ENCODE measurements at regions not wholly inside any gene's neighbourhood (a gene's known extent, or its start where the extent isn't known, plus 50 kb on each side); places are given as distances from the start of the nearest gene placed in this dataset.

DNA sequence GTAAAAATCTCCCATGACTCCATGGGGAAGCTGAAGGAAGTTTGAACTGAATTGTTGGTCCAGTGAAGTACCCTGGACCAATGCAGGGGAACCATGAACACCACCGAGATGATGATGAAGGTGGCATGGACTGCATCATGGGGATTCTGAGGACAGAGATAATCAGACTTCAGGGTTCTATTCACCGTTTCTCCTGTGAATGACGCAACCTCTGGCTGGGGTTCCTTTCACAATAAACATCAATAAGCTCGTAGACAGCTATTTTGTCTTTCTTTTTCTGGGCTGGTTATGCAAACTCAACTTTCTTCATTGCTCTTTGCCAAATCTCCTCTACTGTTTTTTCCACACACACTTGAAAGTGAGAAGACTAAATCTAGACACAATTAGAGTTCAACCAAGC lies 87.9 kb upstream of the NKX2-2 start:
- Histone ChIP-seq H3K56ac (ENCODE audit: extremely low read depth, insufficient read depth, low read length) (no peak overlapping the region), H2AFZ (replicated peaks; ENCODE audit: low read length, poor library complexity) (no peak overlapping the region), H2BK15ac (ENCODE audit: low read depth, low read length) (no peak overlapping the region), H3K9me3 (ENCODE audit: control insufficient read depth, insufficient read depth, low read length) (peaks cover 2% of the 10 kb centered on the region), H3K18ac (ENCODE audit: low read depth, low read length) (no peak overlapping the region), H3K79me1 (ENCODE audit: low read depth in 1 of 2, low read length in 2 of 2) (no peaks in the 10 kb centered on the region), H2AK9ac (replicated peaks; ENCODE audit: low read depth, low read length, poor library complexity) (no peak overlapping the region), H3K36me3 (ENCODE audit: control insufficient read depth, insufficient read depth, low read length) (no peaks in the 10 kb centered on the region), H2BK120ac (ENCODE audit: low read depth, low read length) (no peak overlapping the region), H3K4ac (ENCODE audit: low read depth, low read length) (no peak overlapping the region), H2BK20ac (ENCODE audit: low read depth, low read length) (no peak overlapping the region), H3K9ac (ENCODE audit: low read depth, low read length) (no peak overlapping the region), H3K4me2 (ENCODE audit: low read depth, low read length) (no peak overlapping the region), H4K8ac (ENCODE audit: low read depth in 2 of 2, low read length in 2 of 2) (no peak overlapping the region), H2BK5ac (ENCODE audit: low read depth, low read length, poor library complexity, severe bottlenecking) (no peak overlapping the region), H4K20me1 (ENCODE audit: insufficient read depth, low read length) (no peaks in the 10 kb centered on the region), H4K5ac (ENCODE audit: low read depth, low read length) (no peak overlapping the region), H3K9me1 (ENCODE audit: insufficient read depth, low read length) (no peaks in the 10 kb centered on the region), H3K4me1 (ENCODE audit: control insufficient read depth, insufficient read depth, low read length) (no peaks in the 10 kb centered on the region), H2AK5ac (ENCODE audit: low read depth, low read length) (no peak overlapping the region), H3K14ac (replicated peaks; ENCODE audit: low read depth, low read length) (no peak overlapping the region), H4K91ac (ENCODE audit: insufficient read depth, low read depth, low read length) (no peak overlapping the region), H3K27ac (ENCODE audit: insufficient read depth, low read length) (no peak overlapping the region), H3K4me3 (ENCODE audit: insufficient read depth, low read depth, low read length) (no peak overlapping the region), H3K27me3 (ENCODE audit: control insufficient read depth, insufficient read depth, low read length) (no peaks in the 10 kb centered on the region), H3K23ac (ENCODE audit: low read depth, low read length) (no peak overlapping the region)
- BruUV-seq (replicated peaks) = no TSS peak
- in situ Hi-C loops (cut with MboI; ENCODE audit: low sequenced_read_pairs) = no loop called here
- dilution Hi-C loops (cut with HindIII; ENCODE audit: low sequenced_read_pairs, unreplicated experiment) = no loop called here
- ChIA-PET CTCF (interaction anchor here (0.7 kb wide), 1 partner anchor 13 kb away, joined by 3 read pairs; no protein-coding TSS in a partner anchor), POLR2A (ENCODE audit: unreplicated experiment) (no interaction called here)
- ATAC-seq (ENCODE audit: low read depth) (no peak), DNase-seq (no peak)
- intact Hi-C loops (cut with micrococcal nuclease) = no loop called here
- WGBS, 2 experiments (ENCODE audit: extremely low coverage in 2 of 2, insufficient read length in 1 of 2) = no CpG with 5 or more reads among the region's 4 CpGs
- TF ChIP-seq BHLHE40 (IDR thresholded peaks at IDR 0.05; ENCODE audit: low read depth, low read length) (no peak), RCOR1 (IDR thresholded peaks at IDR 0.05; ENCODE audit: insufficient replicate concordance, low read length) (no peak), FOS (IDR thresholded peaks at IDR 0.05; ENCODE audit: low read depth, low read length) (no peak), POLR2A (IDR thresholded peaks at IDR 0.05; ENCODE audit: low read depth, low read length) (no peak), MAZ (IDR thresholded peaks at IDR 0.05; ENCODE audit: borderline replicate concordance, low read depth, low read length) (no peak), MAFK (IDR thresholded peaks at IDR 0.05; ENCODE audit: low read depth, low read length) (no peak), MXI1 (IDR thresholded peaks at IDR 0.05; ENCODE audit: borderline replicate concordance, low read depth, low read length) (no peak)

Data from IMR-90 (cell line).